ENCODE measurements at regions not wholly inside any gene's neighbourhood (a gene's known extent, or its start where the extent isn't known, plus 50 kb on each side); places are given as distances from the start of the nearest gene placed in this dataset.

- no peak for TF ChIP-seq CTCF (IDR thresholded peaks at IDR 0.05; ENCODE audit: low read length, missing control alignments)
- no peak overlapping the region for H3K4me3 ChIP-seq (replicated peaks; ENCODE audit: low read depth, low read length)
- no peak for DNase-seq (ENCODE audit: low read depth)
Observed at GRCh38 chr12:115849262-115849943, 428.1 kb downstream of the MED13L start.

- no peak for DNase-seq (ENCODE audit: low read depth)
- TF ChIP-seq CTCF (IDR thresholded peaks at IDR 0.05; ENCODE audit: low read length, missing control alignments), result no peak
- H3K4me3 ChIP-seq (replicated peaks; ENCODE audit: low read depth, low read length), result no peak overlapping the region
Observed at GRCh38 chr12:115847398-115847797, 430.1 kb downstream of the MED13L start.

- H3K4me3 ChIP-seq (replicated peaks; ENCODE audit: low read depth, low read length), result no peak overlapping the region
- TF ChIP-seq CTCF (IDR thresholded peaks at IDR 0.05; ENCODE audit: low read length, missing control alignments), result no peak
- DNase-seq (ENCODE audit: low read depth), result no peak
Observed at GRCh38 chr12:115846516-115846915, 431.0 kb downstream of the MED13L start.

GRCh38 chr12:115840159-115840558, 437.3 kb downstream of the MED13L start:
- no peak overlapping the region for H3K4me3 ChIP-seq (replicated peaks; ENCODE audit: low read depth, low read length)
- TF ChIP-seq CTCF (IDR thresholded peaks at IDR 0.05; ENCODE audit: low read length, missing control alignments), result no peak
- DNase-seq (ENCODE audit: low read depth), result no peak

GRCh38 chr12:115838952-115839351, 438.5 kb downstream of the MED13L start:
- no peak overlapping the region for H3K4me3 ChIP-seq (replicated peaks; ENCODE audit: low read depth, low read length)
- DNase-seq (ENCODE audit: low read depth), result no peak
- TF ChIP-seq CTCF (IDR thresholded peaks at IDR 0.05; ENCODE audit: low read length, missing control alignments), result no peak

- H3K4me3 ChIP-seq (replicated peaks; ENCODE audit: low read depth, low read length), result no peak overlapping the region
- no peak for DNase-seq (ENCODE audit: low read depth)
- no peak for TF ChIP-seq CTCF (IDR thresholded peaks at IDR 0.05; ENCODE audit: low read length, missing control alignments)
Observed at GRCh38 chr12:115837220-115837619, 440.3 kb downstream of the MED13L start.

- TF ChIP-seq CTCF (IDR thresholded peaks at IDR 0.05; ENCODE audit: low read length, missing control alignments), result no peak
- DNase-seq (ENCODE audit: low read depth), result no peak
- H3K4me3 ChIP-seq (replicated peaks; ENCODE audit: low read depth, low read length), result no peak overlapping the region
Observed at GRCh38 chr12:115835445-115835844, 442.0 kb downstream of the MED13L start.
